Inferior parietal cortex (tissue), 1 donor: ENCODE measurements at regions not wholly inside any gene's neighbourhood (a gene's known extent, or its start where the extent isn't known, plus 50 kb on each side); places are given as distances from the start of the nearest gene placed in this dataset.
"Not testable (repeated sequence)": the region's sequence is repeated elsewhere in the genome, so short reads cannot be mapped to it uniquely, and the experiment has no call there.

Experiments used
- DNase-seq: peaks from one replicate; pipeline ENCODE4 v3.0.0-alpha.2; 2016; ENCODE audit errors: extremely low spot score

DNA sequence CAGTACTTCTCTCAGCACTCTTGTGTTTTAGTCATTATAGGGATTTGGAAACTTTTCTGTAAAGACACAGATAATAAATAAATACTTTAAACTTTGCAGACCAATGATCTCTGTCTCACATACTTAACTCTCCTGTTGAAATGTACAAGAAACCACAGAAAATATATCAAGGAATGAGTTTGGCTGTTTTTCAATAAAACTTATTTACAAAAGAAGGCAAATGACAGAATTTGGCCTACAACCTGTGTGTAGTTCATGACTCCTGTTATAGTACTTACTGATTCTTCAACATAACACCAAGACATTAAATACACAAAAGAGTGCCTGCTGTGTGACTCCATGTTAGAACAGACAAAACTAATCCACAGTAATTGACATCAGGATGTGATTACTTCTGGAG is 510.0 kb upstream of the PHF14 start:
- DNase-seq, result no peak

- DNase-seq, result not testable (repeated sequence)
Observed at GRCh38 chr7:10465536-10465935, 508.1 kb upstream of the PHF14 start.

DNA sequence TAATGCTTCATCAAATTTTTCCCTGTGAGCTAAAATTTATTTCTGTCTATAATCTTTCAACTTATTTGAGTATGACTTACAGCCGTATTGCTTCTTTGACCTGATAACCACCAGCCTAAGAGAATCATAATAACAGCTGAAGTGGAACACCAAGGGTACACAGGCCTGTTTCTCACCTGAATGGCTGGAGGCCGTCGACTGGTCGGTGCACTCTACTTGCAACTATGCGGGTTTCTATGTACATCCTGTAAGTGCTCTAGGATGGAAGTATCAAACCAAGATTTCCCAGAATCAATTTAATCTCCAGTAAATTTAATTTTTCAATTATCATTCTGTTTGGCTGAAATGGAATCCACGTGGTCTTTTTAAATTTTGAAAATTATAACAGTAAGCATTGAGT is 504.8 kb upstream of the PHF14 start:
- DNase-seq, result no peak

DNA sequence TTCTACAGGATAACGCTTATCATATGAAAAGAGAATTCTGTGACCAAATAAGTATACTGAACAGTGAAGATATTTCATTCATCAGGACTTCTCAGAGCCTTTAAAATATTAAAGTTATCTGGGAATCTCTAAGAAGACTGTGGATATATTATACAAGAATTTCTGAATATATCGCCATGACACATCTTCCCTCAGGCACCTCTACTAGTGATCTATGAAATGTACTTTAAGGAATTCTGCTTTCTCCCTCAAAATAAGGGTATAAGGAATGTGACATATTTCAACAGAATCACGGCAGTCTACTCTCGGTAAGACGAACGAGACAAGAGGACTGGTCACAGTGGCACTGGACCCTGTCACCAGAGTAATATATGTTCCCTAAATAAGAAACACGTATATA is 504.2 kb upstream of the PHF14 start:
- no peak for DNase-seq

- DNase-seq, result no peak
Observed at GRCh38 chr7:10471280-10472058, 502.2 kb upstream of the PHF14 start.

GRCh38 chr7:10472115-10472514 is 501.6 kb upstream of the PHF14 start:
- no peak for DNase-seq

DNA sequence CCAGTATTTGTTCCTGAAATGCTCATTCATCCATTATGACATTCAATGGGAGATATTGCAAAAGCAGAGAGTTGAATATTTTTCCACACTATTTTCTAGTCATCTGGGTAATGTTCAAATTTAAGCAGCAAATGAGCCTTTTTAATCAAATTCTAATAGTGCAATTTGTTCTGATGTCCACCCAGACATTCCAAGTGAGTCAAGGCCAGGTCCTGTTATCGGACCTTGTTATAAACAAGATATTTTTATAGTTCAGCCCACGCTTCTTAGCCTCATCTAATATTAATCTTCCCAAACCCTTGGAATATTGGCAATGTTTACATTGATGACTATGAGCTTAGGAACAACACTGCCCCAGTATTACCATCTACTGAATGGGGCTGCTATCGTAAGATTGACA is 500.1 kb upstream of the PHF14 start:
- DNase-seq, result no peak

DNA sequence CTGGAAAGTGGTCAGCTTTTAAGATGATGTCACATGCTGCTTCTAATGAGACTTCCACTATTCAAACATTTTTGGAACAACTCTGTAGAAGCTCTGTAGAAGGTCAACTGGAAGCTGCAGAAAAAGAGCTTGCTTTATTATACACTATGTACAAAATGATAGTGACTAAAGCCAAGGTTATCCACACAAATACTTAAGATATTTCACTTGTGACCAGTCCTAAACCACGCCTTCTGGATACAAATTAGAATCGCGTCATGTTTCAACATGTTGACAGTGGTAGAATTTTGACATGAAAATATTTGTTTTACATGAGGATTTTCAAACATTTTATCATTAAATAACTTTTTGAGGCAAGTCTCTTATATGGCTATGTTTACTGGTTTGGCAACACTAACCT is 499.6 kb upstream of the PHF14 start:
- DNase-seq, result no peak

GRCh38 chr7:10475940-10476641 is 497.6 kb upstream of the PHF14 start:
- DNase-seq, result no peak

GRCh38 chr7:10476642-10477041 is 497.0 kb upstream of the PHF14 start:
- DNase-seq, result no peak

GRCh38 chr7:10483671-10484070 is 490.0 kb upstream of the PHF14 start:
- DNase-seq, result no peak

- DNase-seq, result no peak
Observed at GRCh38 chr7:10484767-10485166, 488.9 kb upstream of the PHF14 start.

- not testable (repeated sequence) for DNase-seq
Observed at GRCh38 chr7:10501206-10501884, 472.3 kb upstream of the PHF14 start.

DNA sequence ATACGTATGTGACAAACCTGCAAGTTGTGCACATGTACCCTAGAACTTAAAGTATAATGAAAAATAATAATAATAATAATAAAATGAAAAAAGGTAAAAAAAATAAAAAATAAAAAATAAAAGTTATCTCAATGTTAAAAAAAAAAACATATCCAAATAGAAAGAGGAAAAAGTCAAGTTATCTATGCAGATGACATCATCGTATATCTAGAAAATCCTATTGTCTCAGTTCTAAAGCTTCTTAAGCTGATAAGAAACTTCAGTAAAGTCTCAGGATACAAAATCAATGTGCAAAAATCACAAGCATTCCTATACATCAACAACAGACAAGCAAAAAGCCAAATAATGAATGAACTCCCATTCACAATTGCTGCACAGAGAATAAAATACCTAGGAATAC is 466.6 kb upstream of the PHF14 start:
- DNase-seq, result no peak

DNA sequence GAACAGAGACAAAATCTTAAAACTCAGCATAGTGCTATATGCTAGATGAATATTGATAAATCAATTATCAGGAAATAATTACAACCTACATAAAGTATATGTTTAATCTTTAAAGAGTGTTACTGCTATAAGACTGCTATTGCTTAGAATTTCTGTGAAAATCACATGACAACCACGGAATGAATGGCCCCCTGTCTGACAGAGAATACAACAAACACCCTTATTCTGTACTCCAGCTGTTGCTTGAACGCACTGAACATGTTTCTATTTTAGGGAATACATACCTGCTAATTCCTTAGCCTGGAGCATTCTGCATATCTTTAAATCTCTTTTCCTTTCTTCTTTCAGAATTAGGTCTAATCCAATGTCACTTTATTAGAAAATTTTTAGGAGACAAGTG is 452.4 kb upstream of the PHF14 start:
- DNase-seq, result no peak

- not testable (repeated sequence) for DNase-seq
Observed at GRCh38 chr7:10533429-10533828, 440.2 kb upstream of the PHF14 start.

DNA sequence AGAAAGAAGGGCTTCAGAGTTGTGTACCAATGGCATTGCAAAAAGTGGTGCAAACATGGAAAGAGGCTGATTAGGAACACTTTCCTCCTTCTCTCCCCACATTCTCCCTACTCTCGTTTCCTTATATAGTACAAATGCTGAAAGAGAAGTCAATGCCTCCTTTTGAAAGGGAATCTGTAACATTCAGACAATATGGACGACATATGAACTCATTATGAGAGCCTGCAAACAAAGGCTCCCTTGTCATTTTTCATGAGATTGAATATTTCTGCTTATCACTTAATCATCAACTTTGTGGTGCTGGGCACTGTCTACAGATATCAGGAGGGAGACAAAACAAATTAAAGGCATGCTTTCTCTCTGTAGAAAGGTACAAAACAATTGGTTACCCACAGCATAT is 437.1 kb upstream of the PHF14 start:
- DNase-seq, result no peak

DNA sequence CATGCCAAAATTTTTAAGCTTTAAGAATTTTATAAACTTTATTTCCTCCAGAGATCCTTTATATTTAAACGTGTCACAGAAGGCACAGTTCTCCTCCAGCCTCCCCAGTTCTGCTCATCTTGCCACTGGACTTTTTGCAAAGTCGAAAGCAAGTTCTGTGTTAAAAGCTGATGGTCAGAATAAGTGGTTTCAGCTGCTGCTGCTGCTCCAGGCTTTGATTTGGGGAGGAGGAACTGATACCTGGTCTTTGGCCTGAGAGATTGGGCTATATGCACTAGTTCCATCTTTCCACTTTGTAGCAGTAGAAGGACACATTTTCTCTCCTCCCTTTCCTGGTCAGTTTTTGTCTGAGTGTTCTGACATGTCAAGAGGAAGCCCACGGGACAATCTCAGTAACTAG is 435.9 kb upstream of the PHF14 start:
- no peak for DNase-seq

DNA sequence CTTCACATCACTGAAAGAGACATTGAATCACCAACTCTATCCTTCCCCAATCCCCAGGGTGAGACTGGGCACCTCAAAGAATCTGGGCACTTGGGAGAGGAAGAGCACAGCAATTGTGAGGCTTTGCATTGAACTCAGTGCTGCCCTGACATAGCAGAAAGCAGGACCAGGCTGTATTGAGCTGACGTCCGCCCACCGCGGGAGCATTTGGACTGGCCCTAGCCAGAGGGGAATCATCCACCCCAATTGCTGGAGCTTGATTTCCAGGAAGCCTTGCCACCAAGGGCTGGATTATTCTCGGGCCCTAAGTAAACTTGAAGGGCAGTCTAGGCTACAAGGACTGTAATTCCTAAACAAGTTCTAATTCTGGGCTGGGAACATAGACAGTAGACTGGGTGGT is 416.3 kb upstream of the PHF14 start:
- DNase-seq, result no peak

DNA sequence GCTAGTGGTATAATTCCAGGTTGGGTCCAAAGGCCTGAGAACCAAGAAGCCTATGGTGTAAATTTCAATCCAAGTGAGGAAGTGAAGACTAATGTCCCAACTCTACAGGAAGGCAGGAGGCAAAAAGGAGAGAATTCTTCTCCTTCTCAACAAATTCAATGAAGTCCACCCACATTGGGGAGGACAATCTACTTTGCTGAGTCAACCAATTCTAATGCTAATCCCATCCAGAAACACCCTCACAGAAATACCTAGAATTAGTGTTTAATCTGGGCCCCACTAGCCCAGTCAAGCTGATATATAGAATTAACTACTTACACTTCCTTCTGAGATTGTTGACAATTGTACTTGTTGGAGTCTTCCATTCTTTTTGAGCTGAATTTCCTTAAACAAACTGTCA is 413.2 kb upstream of the PHF14 start:
- DNase-seq, result no peak

DNA sequence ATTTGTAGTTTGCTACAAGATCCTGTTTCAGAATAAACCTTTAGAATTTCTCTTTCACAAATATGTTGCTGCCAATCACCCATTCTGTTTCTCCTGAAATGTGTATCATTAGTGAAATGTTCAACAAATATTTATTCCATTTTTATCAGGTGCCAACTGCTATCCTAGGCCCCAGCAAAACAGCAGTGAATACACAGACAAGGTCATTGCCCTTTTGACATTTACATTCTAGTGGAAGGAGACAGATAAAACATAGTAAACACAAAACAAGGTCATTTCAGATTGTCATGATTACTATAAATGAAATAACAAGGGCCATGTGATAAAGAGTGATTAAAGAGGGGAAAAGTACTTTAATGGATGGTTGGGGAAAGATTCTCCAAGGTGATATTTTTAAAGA is 404.8 kb upstream of the PHF14 start:
- DNase-seq, result no peak

DNA sequence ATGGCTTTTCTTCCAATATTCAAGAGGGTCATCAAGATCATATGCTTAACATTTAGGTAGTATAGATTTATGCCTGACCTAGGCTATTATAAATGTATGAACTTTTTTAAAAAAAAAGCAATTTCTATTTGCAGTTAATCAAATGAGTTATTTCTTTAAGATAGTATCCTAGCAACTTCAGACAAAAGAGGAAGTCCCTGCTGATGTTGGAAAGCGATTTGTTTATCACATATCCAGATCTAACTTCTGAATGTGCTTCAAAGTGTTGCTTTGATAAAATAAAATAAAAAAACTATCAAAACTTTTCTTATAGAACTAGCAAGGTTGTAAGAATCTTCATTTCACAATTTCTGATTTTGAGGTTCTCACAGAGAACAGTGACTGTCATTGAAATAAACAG is 401.9 kb upstream of the PHF14 start:
- DNase-seq, result no peak

DNA sequence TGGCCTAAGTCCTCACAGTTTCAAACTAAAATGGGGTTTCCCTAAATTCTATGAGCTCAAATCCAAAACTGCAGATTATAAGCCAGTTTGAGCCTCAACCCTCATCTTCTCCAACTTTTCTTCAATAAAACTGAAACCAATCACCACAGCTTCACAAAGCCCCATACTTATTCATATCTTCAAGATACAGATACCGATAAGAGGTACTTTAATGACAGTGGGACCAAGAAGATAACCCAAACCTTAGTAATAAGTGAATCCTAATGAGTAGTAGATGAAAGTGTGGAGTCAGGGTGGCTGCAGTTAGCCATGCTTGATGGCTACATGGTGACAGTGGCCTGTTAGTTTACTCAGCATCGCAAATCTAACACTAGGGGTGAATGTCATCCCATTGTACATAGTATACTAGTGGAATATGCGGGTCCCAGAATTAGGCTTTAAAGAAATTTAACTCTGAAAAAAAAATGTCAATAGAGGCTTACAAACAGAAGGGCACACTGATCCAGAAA is 395.8 kb upstream of the PHF14 start:
- no peak for DNase-seq
